Lower leg skin (tissue), 3 donors: ENCODE measurements at regions not wholly inside any gene's neighbourhood (a gene's known extent, or its start where the extent isn't known, plus 50 kb on each side); places are given as distances from the start of the nearest gene placed in this dataset.

Experiments
- CTCF ChIP-seq, 3 donors: fragments of 450-650 bp; IDR thresholded peaks; one replicate each; pipeline ENCODE4 v1.5.1; 2016; ENCODE audit warnings: antibody characterized with exemption in 3 of 3, mild to moderate bottlenecking in 3 of 3, moderate library complexity in 2 of 3
- POLR2A ChIP-seq, 2 donors: fragments of 450-650 bp; IDR thresholded peaks; one replicate each; pipeline ENCODE4 v1.6.1; 2016 to 2017; ENCODE audit warnings: antibody characterized with exemption in 2 of 2, mild to moderate bottlenecking in 1 of 2, moderate library complexity in 1 of 2

- TF ChIP-seq POLR2A (IDR thresholded peaks at IDR 0.05) (no peak), CTCF (IDR thresholded peaks at IDR 0.05) (no peak)
These were observed 238.3 kb downstream of the MEF2C start for GRCh38 chr5:88644676-88645075.
